Endothelial cell of umbilical vein (primary cell): ENCODE measurements at regions not wholly inside any gene's neighbourhood (a gene's known extent, or its start where the extent isn't known, plus 50 kb on each side); places are given as distances from the start of the nearest gene placed in this dataset.

Experiments used
- BruUV-seq: library from RNA; stranded (reverse); fragments of 400-500 nt; replicated peaks from 2 replicates; lab custom pipeline; 2021; lab: Mats Ljungman, UMichigan
- CTCF ChIA-PET: fragments of 300-600, 350-600 bp; sonication (Branson Sonifier 250); formaldehyde crosslinking; loops from one replicate; lab custom pipeline; 2021; ENCODE audit warnings: antibody characterized with exemption, inconsistent platforms; lab: Charles Lee
- POLR2A ChIA-PET: fragments of 300-600, 350-600 bp; sonication (Branson Sonifier 250); formaldehyde crosslinking; loops from one replicate; lab custom pipeline; 2021; ENCODE audit warnings: antibody characterized with exemption, inconsistent platforms; lab: Charles Lee
- DNase-seq: peaks from one replicate; pipeline ENCODE4 v3.0.0-alpha.2; 2011; ENCODE audit warnings: low read depth, low spot score
- FAIRE-seq: peaks from 2 replicates; lab custom pipeline; 2011; peaks lifted over from hg19 to GRCh38; lab: Jason Lieb, UNC
- H2AFZ ChIP-seq: 2 replicates; pipeline ENCODE4 v1.6.0; 2012; ENCODE audit warnings: low read depth, low read length, control low read depth, inconsistent platforms
- H3K27ac ChIP-seq: 2 replicates; pipeline ENCODE4 v1.5.1; 2011; ENCODE audit warnings: low read depth, mild to moderate bottlenecking, control low read depth, low read length, moderate library complexity; ENCODE audit not compliant: insufficient read depth
- H3K27me3 ChIP-seq, 2 experiments: 2 replicates each; pipeline versions ENCODE4 v1.6.0 to v1.6.1; 2011; ENCODE audit warnings: low read length in 2 of 2, mixed read lengths in 1 of 2; ENCODE audit not compliant: control insufficient read depth in 2 of 2, insufficient read depth in 2 of 2
- H3K36me3 ChIP-seq, 2 experiments: 2 replicates in 1 of 2; 3 replicates in 1 of 2; pipeline ENCODE4 v1.5.1; 2011; ENCODE audit warnings: low read length in 2 of 2, mild to moderate bottlenecking in 1 of 2, moderate library complexity in 1 of 2; ENCODE audit not compliant: control insufficient read depth in 2 of 2, insufficient read depth in 2 of 2; ENCODE audit errors: extremely low read depth in 1 of 2
- H3K4me1 ChIP-seq: 3 replicates; pipeline ENCODE4 v1.5.1; 2011; ENCODE audit warnings: mild to moderate bottlenecking, low read length; ENCODE audit not compliant: control insufficient read depth, insufficient read depth; ENCODE audit errors: extremely low read depth
- H3K4me2 ChIP-seq: 2 replicates; pipeline ENCODE4 v1.6.1; 2011; ENCODE audit warnings: low read length, control low read depth, mixed read lengths; ENCODE audit not compliant: insufficient read depth
- H3K4me3 ChIP-seq, 3 experiments: fragments of 200-600 bp in 1 of 3; sonication (generic), shearing (Covaris generic) in 1 of 3; replicated peaks in 1 of 3; 2 replicates each; pipeline ENCODE4 v1.5.1; 2011 to 2016; ENCODE audit warnings: control low read depth in 3 of 3, low read length in 3 of 3, mild to moderate bottlenecking in 2 of 3, inconsistent platforms in 1 of 3, low read depth in 1 of 3, moderate library complexity in 1 of 3; ENCODE audit not compliant: insufficient read depth in 1 of 3
- H3K79me2 ChIP-seq: 2 replicates; pipeline ENCODE4 v1.6.0; 2012; ENCODE audit warnings: low read length, inconsistent platforms; ENCODE audit not compliant: control insufficient read depth, insufficient read depth
- H3K9ac ChIP-seq: replicated peaks from 2 replicates; pipeline ENCODE3; 2011; ENCODE audit warnings: low read length, control low read depth; ENCODE audit not compliant: insufficient read depth; ENCODE audit errors: extremely low read depth
- H3K9me1 ChIP-seq: replicated peaks from 3 replicates; pipeline ENCODE4 v1.6.0; 2011; ENCODE audit warnings: mild to moderate bottlenecking, low read length; ENCODE audit not compliant: control insufficient read depth, insufficient read depth; ENCODE audit errors: extremely low read depth
- H3K9me3 ChIP-seq: replicated peaks from 2 replicates; pipeline ENCODE4 v1.5.1; 2012; ENCODE audit warnings: low read length, inconsistent platforms; ENCODE audit not compliant: control insufficient read depth, insufficient read depth
- H4K20me1 ChIP-seq: replicated peaks from 2 replicates; pipeline ENCODE3; 2011; ENCODE audit warnings: mild to moderate bottlenecking, low read length; ENCODE audit not compliant: control insufficient read depth, insufficient read depth; ENCODE audit errors: extremely low read depth
- EZH2 ChIP-seq: IDR thresholded peaks from 2 replicates; pipeline ENCODE4 v1.6.1; 2012; ENCODE audit warnings: borderline replicate concordance, low read depth, mild to moderate bottlenecking, moderate library complexity, low read length, inconsistent platforms; ENCODE audit not compliant: severe bottlenecking
- FOS ChIP-seq: IDR thresholded peaks from 2 replicates; pipeline ENCODE4 v1.6.1; 2011; ENCODE audit warnings: mild to moderate bottlenecking, low read length, moderate library complexity, borderline replicate concordance; ENCODE audit not compliant: insufficient read depth
- GATA2 ChIP-seq: IDR thresholded peaks from 2 replicates; pipeline ENCODE4 v1.7.0; 2011; ENCODE audit warnings: low read depth, mild to moderate bottlenecking, moderate library complexity, mixed read lengths, low read length; ENCODE audit not compliant: insufficient read length, insufficient read depth
- JUN ChIP-seq: IDR thresholded peaks from 2 replicates; pipeline ENCODE4 v1.6.1; 2011; ENCODE audit warnings: borderline replicate concordance, low read depth; ENCODE audit not compliant: insufficient read length, insufficient read depth
- MYC ChIP-seq: IDR thresholded peaks from one replicate; pipeline ENCODE4 v1.6.1; 2011; ENCODE audit warnings: mild to moderate bottlenecking, low read depth, low read length
- POLR2A ChIP-seq: IDR thresholded peaks from 2 replicates; pipeline ENCODE4 v1.6.1; 2012; ENCODE audit warnings: low read depth, mild to moderate bottlenecking, control low read depth, low read length
- POLR2AphosphoS5 ChIP-seq: IDR thresholded peaks from 2 replicates; pipeline ENCODE4 v1.6.1; 2012; ENCODE audit warnings: low read depth, mild to moderate bottlenecking, control low read depth, low read length, moderate library complexity; ENCODE audit not compliant: insufficient read depth
- dilution Hi-C: fragments of 300-500 bp; cut with MboI; formaldehyde crosslinking; loops from one replicate; pipeline ENCODE4 v1.15.0; 2019; ENCODE audit warnings: low sequenced_read_pairs; ENCODE audit not compliant: extremely low pct_ligation_motif_present
- intact Hi-C: fragments of 100-400 bp; cut with micrococcal nuclease; formaldehyde crosslinking; loops from one replicate; pipeline ENCODE4 v1.10.0; 2022
- TF ChIP-seq, protein P1 (sequence below): IDR thresholded peaks from 2 replicates; pipeline ENCODE4 v1.6.1; 2011; ENCODE audit not compliant: insufficient read depth, insufficient read length
- TF ChIP-seq, protein P2 (sequence below), 2 donors: IDR thresholded peaks; 1 replicate in 1 of 2; 2 replicates in 1 of 2; pipeline ENCODE4 v1.5.1; 2011; ENCODE audit warnings: low read length in 2 of 2, mild to moderate bottlenecking in 2 of 2, moderate library complexity in 2 of 2, control low read depth in 1 of 2, inconsistent platforms in 1 of 2, low read depth in 1 of 2; ENCODE audit not compliant: insufficient read depth in 1 of 2; ENCODE audit errors: extremely low read depth in 1 of 2

- Histone ChIP-seq H3K9me1 (no peaks in the 10 kb centered on the region), H3K4me1 (peaks cover 17% of the 10 kb centered on the region), H3K27ac (no peak overlapping the region), H3K79me2 (no peaks in the 10 kb centered on the region), H3K4me2 (no peak overlapping the region), H3K36me3 (no peaks in the 10 kb centered on the region), H4K20me1 (no peaks in the 10 kb centered on the region), H3K9ac (no peak overlapping the region), H2AFZ (no peak overlapping the region), H3K27me3 (no peaks in the 10 kb centered on the region), H3K9me3 (no peaks in the 10 kb centered on the region), H3K4me3 (no peak overlapping the region)
- peak; percentile 32 for DNase-seq
- POLR2A ChIA-PET: no interaction called here
- CTCF ChIA-PET: interaction anchor here (1.4 kb wide), 1 partner anchor 167 kb away, joined by 3 read pairs; no protein-coding TSS in a partner anchor
- no peak for TF ChIP-seq GATA2
- TF ChIP-seq, protein P1, sequence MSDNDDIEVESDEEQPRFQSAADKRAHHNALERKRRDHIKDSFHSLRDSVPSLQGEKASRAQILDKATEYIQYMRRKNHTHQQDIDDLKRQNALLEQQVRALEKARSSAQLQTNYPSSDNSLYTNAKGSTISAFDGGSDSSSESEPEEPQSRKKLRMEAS: no peak
- FAIRE-seq: no peak
- intact Hi-C loops: loop anchor here (10.0 kb wide), 1 partner anchor 271 kb away; the partner anchor contains the start of gene RASGEF1B
- dilution Hi-C loops: no loop called here
- BruUV-seq: no TSS peak
Observed at GRCh38 chr4:81746071-81746470, 274.4 kb upstream of the RASGEF1B start.

GRCh38 chr4:81745050-81745449, 273.3 kb upstream of the RASGEF1B start:
- FAIRE-seq: no peak
- Histone ChIP-seq H3K4me3 (no peak overlapping the region), H3K27ac (no peak overlapping the region), H3K4me1 (peaks cover 17% of the 10 kb centered on the region), H3K27me3 (no peaks in the 10 kb centered on the region), H3K9ac (no peak overlapping the region), H3K9me3 (no peaks in the 10 kb centered on the region), H3K9me1 (no peaks in the 10 kb centered on the region), H3K4me2 (no peak overlapping the region), H2AFZ (no peak overlapping the region), H4K20me1 (no peaks in the 10 kb centered on the region), H3K79me2 (no peaks in the 10 kb centered on the region), H3K36me3 (no peaks in the 10 kb centered on the region)
- ChIA-PET CTCF (interaction anchor here (1.4 kb wide), 1 partner anchor 168 kb away, joined by 3 read pairs; no protein-coding TSS in a partner anchor), POLR2A (no interaction called here)
- no TSS peak for BruUV-seq
- TF ChIP-seq JUN (no peak), POLR2AphosphoS5 (no peak), MYC (no peak), EZH2 (no peak), FOS (no peak), GATA2 (no peak), POLR2A (no peak)
- TF ChIP-seq, protein P1: no peak
- TF ChIP-seq, protein P2, sequence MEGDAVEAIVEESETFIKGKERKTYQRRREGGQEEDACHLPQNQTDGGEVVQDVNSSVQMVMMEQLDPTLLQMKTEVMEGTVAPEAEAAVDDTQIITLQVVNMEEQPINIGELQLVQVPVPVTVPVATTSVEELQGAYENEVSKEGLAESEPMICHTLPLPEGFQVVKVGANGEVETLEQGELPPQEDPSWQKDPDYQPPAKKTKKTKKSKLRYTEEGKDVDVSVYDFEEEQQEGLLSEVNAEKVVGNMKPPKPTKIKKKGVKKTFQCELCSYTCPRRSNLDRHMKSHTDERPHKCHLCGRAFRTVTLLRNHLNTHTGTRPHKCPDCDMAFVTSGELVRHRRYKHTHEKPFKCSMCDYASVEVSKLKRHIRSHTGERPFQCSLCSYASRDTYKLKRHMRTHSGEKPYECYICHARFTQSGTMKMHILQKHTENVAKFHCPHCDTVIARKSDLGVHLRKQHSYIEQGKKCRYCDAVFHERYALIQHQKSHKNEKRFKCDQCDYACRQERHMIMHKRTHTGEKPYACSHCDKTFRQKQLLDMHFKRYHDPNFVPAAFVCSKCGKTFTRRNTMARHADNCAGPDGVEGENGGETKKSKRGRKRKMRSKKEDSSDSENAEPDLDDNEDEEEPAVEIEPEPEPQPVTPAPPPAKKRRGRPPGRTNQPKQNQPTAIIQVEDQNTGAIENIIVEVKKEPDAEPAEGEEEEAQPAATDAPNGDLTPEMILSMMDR (IDR thresholded peaks at IDR 0.05; ENCODE audit: extremely low read depth in 1 of 2, insufficient read depth in 1 of 2, low read depth in 1 of 2, low read length in 2 of 2): no peak
- dilution Hi-C loops: no loop called here
- no peak for DNase-seq
- intact Hi-C loops: loop anchor here (10.0 kb wide), 1 partner anchor 270 kb away; the partner anchor contains the start of gene RASGEF1B
